ENCODE measurements at regions not wholly inside any gene's neighbourhood (a gene's known extent, or its start where the extent isn't known, plus 50 kb on each side); places are given as distances from the start of the nearest gene placed in this dataset.

DNA sequence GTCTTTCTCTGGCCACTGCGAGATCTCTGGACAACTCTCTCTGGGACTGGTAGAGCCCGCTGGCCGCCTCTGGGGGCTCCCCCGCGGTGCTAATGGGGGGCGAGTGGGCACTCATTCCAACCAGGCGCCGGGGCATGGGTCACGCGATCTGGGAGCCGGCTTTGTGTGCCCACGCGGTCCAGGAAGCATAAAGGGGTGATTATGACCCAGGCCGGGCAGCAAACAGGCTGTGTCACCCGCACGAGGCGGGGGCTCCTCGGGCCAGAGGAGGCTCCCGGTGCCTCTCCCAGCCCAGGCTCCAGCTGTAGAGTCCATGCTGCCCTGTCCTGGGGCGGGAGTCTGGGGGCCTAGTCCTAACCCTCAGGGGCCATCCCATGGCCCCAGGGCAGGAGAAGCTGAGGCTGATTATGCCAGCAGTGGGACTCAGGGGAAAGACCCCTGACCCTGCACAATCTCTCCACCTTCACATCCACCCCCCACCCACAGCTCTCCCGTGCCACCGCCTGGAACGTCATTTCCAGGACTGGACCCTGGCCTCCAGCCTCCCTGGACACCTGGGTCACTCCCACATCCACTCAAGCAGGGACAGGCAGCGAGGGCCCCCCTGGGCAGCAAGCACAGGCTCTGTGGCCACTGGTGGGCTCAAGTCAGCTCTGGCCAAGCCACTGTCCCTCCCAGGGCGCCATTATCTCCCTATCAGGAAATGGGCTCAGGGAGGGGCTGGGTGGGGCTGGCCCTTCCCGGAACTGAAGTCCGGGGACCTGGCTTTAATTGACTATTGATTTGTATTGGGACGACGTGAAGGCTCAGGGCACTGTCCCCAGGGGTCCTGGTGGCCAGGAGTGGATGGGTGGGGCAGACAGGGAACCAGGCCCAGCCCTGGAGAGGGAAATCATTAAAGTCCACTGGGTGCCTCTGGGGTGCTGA, 50.0 kb downstream of the PTPRS start:
- WGBS (ENCODE audit: insufficient coverage, low coverage, low lambda C conversion rate, missing lambda C conversion rate), result no CpG with 5 or more reads among the region's 29 CpGs
- intact Hi-C loops (cut with DNase I), result no loop called here
- ATAC-seq (no peak), DNase-seq (no peak)
- H3K27ac ChIP-seq, result no peak overlapping the region
- no peaks in the 10 kb centered on the region for H3K9me3 ChIP-seq
- H3K4me1 ChIP-seq, result peaks cover 0 to 4% (median 0%) of the 10 kb centered on the region in 4 donors
- no peaks in the 10 kb centered on the region for H3K27me3 ChIP-seq
- H3K4me3 ChIP-seq, result no peak overlapping the region
- no peaks in the 10 kb centered on the region for H3K36me3 ChIP-seq
- no peak for TF ChIP-seq POLR2A (IDR thresholded peaks at IDR 0.05)
- TF ChIP-seq, protein P1, sequence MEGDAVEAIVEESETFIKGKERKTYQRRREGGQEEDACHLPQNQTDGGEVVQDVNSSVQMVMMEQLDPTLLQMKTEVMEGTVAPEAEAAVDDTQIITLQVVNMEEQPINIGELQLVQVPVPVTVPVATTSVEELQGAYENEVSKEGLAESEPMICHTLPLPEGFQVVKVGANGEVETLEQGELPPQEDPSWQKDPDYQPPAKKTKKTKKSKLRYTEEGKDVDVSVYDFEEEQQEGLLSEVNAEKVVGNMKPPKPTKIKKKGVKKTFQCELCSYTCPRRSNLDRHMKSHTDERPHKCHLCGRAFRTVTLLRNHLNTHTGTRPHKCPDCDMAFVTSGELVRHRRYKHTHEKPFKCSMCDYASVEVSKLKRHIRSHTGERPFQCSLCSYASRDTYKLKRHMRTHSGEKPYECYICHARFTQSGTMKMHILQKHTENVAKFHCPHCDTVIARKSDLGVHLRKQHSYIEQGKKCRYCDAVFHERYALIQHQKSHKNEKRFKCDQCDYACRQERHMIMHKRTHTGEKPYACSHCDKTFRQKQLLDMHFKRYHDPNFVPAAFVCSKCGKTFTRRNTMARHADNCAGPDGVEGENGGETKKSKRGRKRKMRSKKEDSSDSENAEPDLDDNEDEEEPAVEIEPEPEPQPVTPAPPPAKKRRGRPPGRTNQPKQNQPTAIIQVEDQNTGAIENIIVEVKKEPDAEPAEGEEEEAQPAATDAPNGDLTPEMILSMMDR (IDR thresholded peaks at IDR 0.05), result no peak

DNA sequence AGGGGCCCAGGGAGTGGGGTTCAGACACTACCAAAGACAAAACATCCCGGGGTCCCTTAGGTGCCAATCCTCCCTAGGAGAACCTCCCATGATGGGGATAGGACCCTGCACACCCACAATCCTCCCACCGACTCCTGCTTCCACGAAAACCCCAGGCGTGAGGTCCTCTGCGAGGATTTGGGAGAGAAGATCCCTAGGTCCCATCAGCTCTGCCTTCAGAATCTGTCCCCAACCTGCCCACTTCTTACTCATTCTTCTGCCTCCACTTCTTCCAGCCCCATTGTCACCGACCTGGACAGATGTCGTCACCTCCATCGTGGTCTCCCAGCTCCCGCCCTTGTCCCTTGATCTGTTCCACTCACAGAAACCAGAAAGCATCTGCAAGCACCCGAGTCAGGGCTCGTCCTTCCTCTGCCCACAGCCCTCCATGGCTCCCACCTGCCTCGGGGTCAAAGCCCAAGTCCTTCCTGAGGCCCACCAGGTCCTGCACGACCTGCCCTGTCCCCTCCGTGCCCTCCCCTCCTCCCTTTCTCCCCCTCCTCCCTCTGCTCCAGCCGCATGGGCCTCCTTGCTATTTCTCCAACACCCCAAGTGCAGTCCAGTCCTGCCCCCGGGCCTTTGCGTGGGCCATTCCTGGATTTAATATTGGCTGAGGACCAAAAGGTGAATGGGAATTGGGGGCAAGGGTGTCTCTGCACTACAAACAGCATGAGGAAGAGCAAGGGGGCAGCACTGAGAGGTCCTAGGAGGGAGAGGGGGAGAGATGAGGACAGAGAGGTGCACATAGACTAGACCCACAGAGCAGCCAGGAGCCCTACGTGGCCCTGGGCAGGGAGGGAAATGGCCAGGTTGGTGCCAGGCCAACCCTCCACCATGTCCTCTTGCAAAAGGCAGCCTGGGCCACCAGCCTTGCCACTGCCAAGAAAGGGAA, 51.3 kb downstream of the PTPRS start:
- DNase-seq (no peak), ATAC-seq (no peak)
- Histone ChIP-seq H3K4me3 (no peak overlapping the region), H3K4me1 (peaks cover 0 to 4% (median 0%) of the 10 kb centered on the region in 4 donors), H3K9me3 (no peaks in the 10 kb centered on the region), H3K27me3 (no peaks in the 10 kb centered on the region), H3K27ac (no peak overlapping the region), H3K36me3 (no peaks in the 10 kb centered on the region)
- WGBS (ENCODE audit: insufficient coverage, low coverage, low lambda C conversion rate, missing lambda C conversion rate), result 67% methylated on average over 18 of the region's 18 CpGs
- no peak for TF ChIP-seq POLR2A (IDR thresholded peaks at IDR 0.05)
- TF ChIP-seq, protein P1 (IDR thresholded peaks at IDR 0.05), result no peak
- intact Hi-C loops (cut with DNase I), result no loop called here

DNA sequence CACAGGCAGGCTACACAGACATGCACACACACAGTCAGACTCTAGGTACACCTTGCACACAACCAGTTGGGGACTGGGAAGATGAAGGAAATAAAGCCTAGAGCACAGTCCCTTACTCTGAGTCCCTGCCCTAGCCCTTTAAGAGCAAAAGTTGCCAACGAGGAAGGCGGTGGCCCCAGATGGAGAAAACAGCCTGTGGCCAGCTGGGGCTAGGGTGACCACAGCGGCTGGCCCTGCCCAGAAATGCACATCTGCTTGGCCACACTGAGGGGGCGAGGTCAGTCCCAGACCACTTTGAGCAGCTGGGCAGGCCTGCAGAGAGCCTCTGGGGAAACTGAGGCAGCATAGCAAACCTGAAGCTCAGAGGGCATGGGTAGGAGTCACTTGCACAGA, 52.3 kb downstream of the PTPRS start:
- DNase-seq (no peak), ATAC-seq (no peak)
- TF ChIP-seq, protein P1 (IDR thresholded peaks at IDR 0.05), result no peak
- TF ChIP-seq POLR2A (IDR thresholded peaks at IDR 0.05), result no peak
- no peaks in the 10 kb centered on the region for H3K36me3 ChIP-seq
- WGBS (ENCODE audit: insufficient coverage, low coverage, low lambda C conversion rate, missing lambda C conversion rate), result no CpG with 5 or more reads among the region's 4 CpGs
- intact Hi-C loops (cut with DNase I), result no loop called here
- H3K9me3 ChIP-seq, result no peaks in the 10 kb centered on the region
- no peak overlapping the region for H3K4me3 ChIP-seq
- no peak overlapping the region for H3K27ac ChIP-seq
- H3K4me1 ChIP-seq, result peaks cover 0 to 4% (median 0%) of the 10 kb centered on the region in 4 donors
- no peaks in the 10 kb centered on the region for H3K27me3 ChIP-seq

DNA sequence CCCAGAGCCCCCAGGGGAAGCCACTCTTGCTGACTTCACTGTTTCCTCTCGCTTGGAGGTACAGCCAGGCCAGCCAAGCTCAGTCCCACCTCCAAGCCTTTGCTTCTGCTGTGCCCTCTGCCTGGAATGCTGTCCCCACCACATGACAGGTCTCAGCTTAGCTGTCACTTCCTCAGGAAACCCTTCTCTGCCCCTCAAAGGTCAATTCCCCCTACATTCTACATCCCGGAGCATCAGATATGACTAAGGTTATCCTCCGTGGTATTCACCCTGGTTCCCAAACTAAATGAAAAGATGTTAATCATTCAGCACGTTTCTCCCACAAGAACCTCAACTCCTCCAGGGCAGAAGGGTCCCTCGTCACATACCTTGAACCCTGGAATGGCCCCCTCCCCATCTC, 53.5 kb downstream of the PTPRS start:
- WGBS (ENCODE audit: insufficient coverage, low coverage, low lambda C conversion rate, missing lambda C conversion rate), result 47% methylated on average over 2 of the region's 5 CpGs

More for the DNA sequence above, 53.5 kb downstream of the PTPRS start:
- Histone ChIP-seq H3K27me3 (no peaks in the 10 kb centered on the region), H3K4me3 (no peak overlapping the region), H3K36me3 (no peaks in the 10 kb centered on the region), H3K27ac (no peak overlapping the region), H3K9me3 (no peaks in the 10 kb centered on the region), H3K4me1 (no peaks in the 10 kb centered on the region)
- intact Hi-C loops (cut with DNase I), result no loop called here
- DNase-seq (no peak), ATAC-seq (no peak)
- TF ChIP-seq, protein P1 (IDR thresholded peaks at IDR 0.05), result no peak
- no peak for TF ChIP-seq POLR2A (IDR thresholded peaks at IDR 0.05)

All from right lobe of liver (tissue), 6 donors.